A673 (cell line): ENCODE measurements at regions not wholly inside any gene's neighbourhood (a gene's known extent, or its start where the extent isn't known, plus 50 kb on each side); places are given as distances from the start of the nearest gene placed in this dataset.

ENCODE experiments used
- BruUV-seq: library from RNA; stranded (reverse); fragments of 400-500 nt; replicated peaks from 2 replicates; lab custom pipeline; 2021; lab: Mats Ljungman, UMichigan
- CTCF ChIA-PET: fragments of 300-600 bp; sonication (Branson Sonifier 250); formaldehyde crosslinking; loops from one replicate; lab custom pipeline; 2022; ENCODE audit warnings: antibody characterized with exemption; lab: Charles Lee
- POLR2A ChIA-PET: fragments of 300-600 bp; sonication (Branson Sonifier 250); formaldehyde crosslinking; loops from one replicate; lab custom pipeline; 2022; ENCODE audit warnings: antibody characterized with exemption; ENCODE audit not compliant: low non-redundant PET; lab: Charles Lee
- DNase-seq: peaks from one replicate; pipeline ENCODE4 v3.0.0-alpha.2; 2015; ENCODE audit warnings: low spot score
- H3K27ac ChIP-seq: fragments of 200-600 bp; sonication (generic); 2 replicates; pipeline ENCODE4 v1.5.1; 2016; ENCODE audit warnings: mixed run types, low read depth, mild to moderate bottlenecking, mixed read lengths, antibody characterized with exemption, low read length; ENCODE audit not compliant: poor library complexity, severe bottlenecking
- H3K27me3 ChIP-seq: fragments of 200-600 bp; sonication (generic); replicated peaks from 2 replicates; pipeline ENCODE4 v1.6.1; 2017; ENCODE audit warnings: mixed run types, low read depth, mild to moderate bottlenecking, mixed read lengths, antibody characterized with exemption, low read length; ENCODE audit not compliant: insufficient read depth, poor library complexity
- H3K36me3 ChIP-seq: fragments of 200-600 bp; sonication (generic); 2 replicates; pipeline ENCODE4 v1.6.1; 2016; ENCODE audit warnings: mixed run types, mild to moderate bottlenecking, mixed read lengths, antibody characterized with exemption, low read length; ENCODE audit not compliant: insufficient read depth, poor library complexity, severe bottlenecking
- H3K4me1 ChIP-seq: fragments of 200-600 bp; sonication (generic); 2 replicates; pipeline ENCODE4 v1.6.1; 2017; ENCODE audit warnings: mixed run types, mild to moderate bottlenecking, mixed read lengths, antibody characterized with exemption, low read length; ENCODE audit not compliant: insufficient read depth, poor library complexity, severe bottlenecking
- H3K4me3 ChIP-seq: fragments of 200-600 bp; sonication (generic); 2 replicates; pipeline ENCODE4 v1.5.1; 2016; ENCODE audit warnings: low read depth, mixed run types, mild to moderate bottlenecking, mixed read lengths, low read length; ENCODE audit not compliant: poor library complexity, severe bottlenecking
- H3K9me3 ChIP-seq: fragments of 200-600 bp; sonication (generic); 2 replicates; pipeline ENCODE4 v1.6.1; 2016; ENCODE audit warnings: mixed run types, low read depth, mild to moderate bottlenecking, mixed read lengths, antibody characterized with exemption, low read length; ENCODE audit not compliant: poor library complexity, severe bottlenecking
- CTCF ChIP-seq: fragments of 300-800, 200-600 bp; sonication (generic); conservative IDR thresholded peaks from 2 replicates; pipeline ENCODE4 v1.5.1; 2017; ENCODE audit warnings: low read depth, mild to moderate bottlenecking, antibody characterized with exemption, low read length, moderate library complexity, mixed read lengths
- EZH2 ChIP-seq: fragments of 200-600 bp; sonication (generic); IDR thresholded peaks from 2 replicates; pipeline ENCODE4 v1.6.1; 2017; ENCODE audit warnings: borderline replicate concordance, low read depth, mild to moderate bottlenecking, mixed read lengths, antibody characterized with exemption, low read length; ENCODE audit not compliant: poor library complexity, severe bottlenecking
- intact Hi-C: fragments of 100-400 bp; cut with micrococcal nuclease; formaldehyde crosslinking; loops from one replicate; pipeline ENCODE4 v1.10.0; 2022; ENCODE audit not compliant: unreplicated experiment

GRCh38 chr2:15701991-15702390 lies 110.3 kb downstream of the DDX1 start:
- Histone ChIP-seq H3K36me3 (no peaks in the 10 kb centered on the region), H3K4me3 (no peak overlapping the region), H3K27ac (no peak overlapping the region), H3K9me3 (no peaks in the 10 kb centered on the region), H3K27me3 (no peaks in the 10 kb centered on the region), H3K4me1 (no peaks in the 10 kb centered on the region)
- ChIA-PET CTCF (no interaction called here), POLR2A (no interaction called here)
- DNase-seq = no peak
- no TSS peak for BruUV-seq
- intact Hi-C loops = no loop called here
- no peak for TF ChIP-seq EZH2
- TF ChIP-seq CTCF = no peak

GRCh38 chr2:15702452-15702851 lies 110.8 kb downstream of the DDX1 start:
- no peaks in the 10 kb centered on the region for H3K27me3 ChIP-seq
- no peaks in the 10 kb centered on the region for H3K9me3 ChIP-seq
- intact Hi-C loops = no loop called here
- no peak for DNase-seq
- no peak for TF ChIP-seq CTCF
- no peak for TF ChIP-seq EZH2
- H3K4me1 ChIP-seq = no peaks in the 10 kb centered on the region
- ChIA-PET POLR2A (no interaction called here), CTCF (no interaction called here)
- no peaks in the 10 kb centered on the region for H3K36me3 ChIP-seq
- BruUV-seq = no TSS peak
- H3K27ac ChIP-seq = no peak overlapping the region
- no peak overlapping the region for H3K4me3 ChIP-seq

- H3K4me1 ChIP-seq = no peaks in the 10 kb centered on the region
- POLR2A ChIA-PET = no interaction called here
- BruUV-seq = no TSS peak
- H3K4me3 ChIP-seq = no peak overlapping the region
- H3K36me3 ChIP-seq = no peaks in the 10 kb centered on the region
- TF ChIP-seq EZH2 (no peak), CTCF (no peak)
- H3K9me3 ChIP-seq = no peaks in the 10 kb centered on the region
- intact Hi-C loops = no loop called here
- H3K27me3 ChIP-seq = no peaks in the 10 kb centered on the region
- CTCF ChIA-PET = no interaction called here
- no peak overlapping the region for H3K27ac ChIP-seq
- DNase-seq = no peak
Observed at GRCh38 chr2:15703365-15703869, 111.7 kb downstream of the DDX1 start.
